ENCODE measurements at regions not wholly inside any gene's neighbourhood (a gene's known extent, or its start where the extent isn't known, plus 50 kb on each side); places are given as distances from the start of the nearest gene placed in this dataset.

DNA sequence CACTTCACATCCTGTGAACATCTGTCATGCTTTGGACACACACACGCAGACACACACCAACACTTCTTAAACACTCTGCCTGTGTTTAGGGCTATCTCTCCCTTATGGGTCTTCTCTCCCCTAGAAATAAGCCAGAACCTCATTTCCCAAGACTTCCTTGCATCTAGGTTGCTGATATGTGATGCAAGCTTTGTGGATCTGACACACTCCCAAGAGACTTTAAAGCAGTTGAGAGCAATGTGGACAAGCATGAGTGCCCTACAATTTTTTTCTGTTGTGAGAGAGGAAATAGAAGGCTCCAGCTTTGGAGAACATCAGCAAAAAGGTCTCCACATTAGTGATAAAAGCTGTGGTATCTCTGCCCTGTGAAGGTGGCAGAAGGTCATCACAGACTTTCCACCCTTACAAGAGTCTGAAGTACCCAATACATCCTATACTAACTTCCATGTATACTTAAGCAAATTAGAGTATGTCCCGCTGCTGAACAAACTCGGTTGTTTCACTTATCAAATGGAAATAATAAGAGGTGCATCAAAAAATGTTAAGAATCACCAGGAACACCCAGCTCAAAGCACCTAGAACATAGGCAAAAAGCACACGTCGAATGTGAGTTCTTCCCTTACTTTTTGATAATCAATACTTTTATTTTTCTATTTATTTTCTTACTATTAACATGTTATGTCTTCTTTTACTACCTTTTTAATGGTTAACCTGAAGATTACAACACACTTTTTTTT is 267.6 kb downstream of the SETD4 start:
- no peak for DNase-seq

DNA sequence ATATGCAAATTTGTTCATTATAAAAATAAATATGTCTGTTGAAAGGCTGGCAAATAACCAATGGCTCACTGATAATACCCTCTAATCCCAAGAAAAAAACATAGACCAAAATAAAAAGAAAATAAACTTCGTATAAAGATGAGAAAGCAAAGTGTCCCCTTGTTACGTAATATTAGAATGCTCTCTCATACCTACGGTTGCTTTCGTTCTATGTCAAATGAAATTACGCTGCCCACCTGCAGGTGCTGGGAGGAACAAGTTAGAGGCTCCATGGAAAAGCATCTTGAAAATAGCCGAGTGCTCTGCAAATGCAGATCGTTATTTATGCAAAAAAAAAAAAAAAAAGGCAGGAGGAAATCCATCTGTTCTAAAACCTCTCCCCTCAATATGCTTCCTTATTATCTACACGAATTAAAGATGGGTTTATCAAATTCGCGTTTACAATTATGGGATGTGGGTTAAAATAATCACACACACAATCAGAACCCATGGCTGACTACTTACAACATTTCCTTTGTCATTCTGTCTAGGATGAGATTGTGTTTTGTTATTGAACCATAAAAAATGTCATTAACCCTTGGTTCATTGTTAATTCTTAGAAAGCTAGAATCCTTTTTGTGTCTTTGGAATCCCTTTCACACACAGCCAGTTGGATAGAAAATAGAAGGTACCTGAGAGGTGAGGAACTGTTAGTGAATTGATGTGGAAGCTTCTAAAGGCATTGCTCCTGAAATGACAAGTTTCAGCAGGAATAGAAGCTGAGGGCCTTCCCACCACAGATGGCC is 268.6 kb downstream of the SETD4 start:
- DNase-seq = no peak

DNA sequence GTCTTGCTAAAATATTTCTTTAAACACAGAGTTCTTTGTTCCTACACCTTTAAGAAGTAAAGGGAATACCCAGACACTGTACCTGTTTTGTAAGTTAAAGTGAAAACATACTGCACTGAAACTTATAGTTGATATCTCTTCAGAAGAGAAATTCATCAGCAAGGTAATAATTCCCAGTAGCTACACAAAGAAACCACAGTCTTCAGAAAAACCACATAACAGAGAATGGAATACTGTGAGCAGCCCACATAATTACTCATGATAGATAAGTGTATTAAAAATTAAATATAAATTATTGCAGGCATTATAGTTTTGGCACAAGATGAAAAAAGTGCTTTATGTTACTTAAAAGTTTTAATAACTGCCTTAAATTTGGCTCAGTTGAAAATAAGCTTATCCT is 276.6 kb downstream of the SETD4 start:
- DNase-seq = no peak

DNA sequence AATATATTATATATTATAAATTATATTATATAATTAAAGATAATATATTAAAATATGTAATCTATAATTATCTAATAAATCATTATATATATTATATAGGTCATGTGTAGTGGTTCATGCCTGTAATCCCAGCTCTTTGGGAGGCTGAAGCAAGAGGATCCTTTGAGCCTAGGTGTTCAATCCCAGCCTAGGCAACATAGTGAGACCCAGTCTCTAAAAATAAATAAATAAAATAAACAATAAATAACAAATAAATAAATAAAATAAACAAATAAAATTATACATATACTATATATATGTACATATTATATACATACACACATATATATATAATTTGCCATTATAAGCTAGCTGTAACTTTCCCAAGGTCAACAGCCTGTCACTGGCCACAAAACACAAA is 277.7 kb downstream of the SETD4 start:
- DNase-seq = no peak

DNA sequence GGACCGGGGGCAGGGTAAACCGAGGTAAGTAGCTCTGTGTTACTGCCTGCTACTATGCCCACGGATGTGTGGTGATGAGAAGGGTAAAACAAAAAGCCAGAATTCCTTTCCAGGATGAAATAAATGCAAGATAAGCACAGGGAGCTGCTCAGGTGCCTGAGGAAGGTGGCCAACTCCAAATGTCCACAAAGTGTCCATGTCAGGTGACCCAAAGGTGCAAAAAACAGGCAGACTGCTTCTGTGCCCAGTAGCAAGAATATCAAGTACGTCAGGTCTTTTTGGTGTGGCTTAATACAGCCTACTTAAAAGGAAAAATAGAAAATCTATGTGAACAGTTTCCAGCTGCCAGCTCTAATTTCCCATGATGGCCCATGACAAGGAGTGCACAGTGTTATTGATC is 279.3 kb downstream of the SETD4 start:
- no peak for DNase-seq

DNA sequence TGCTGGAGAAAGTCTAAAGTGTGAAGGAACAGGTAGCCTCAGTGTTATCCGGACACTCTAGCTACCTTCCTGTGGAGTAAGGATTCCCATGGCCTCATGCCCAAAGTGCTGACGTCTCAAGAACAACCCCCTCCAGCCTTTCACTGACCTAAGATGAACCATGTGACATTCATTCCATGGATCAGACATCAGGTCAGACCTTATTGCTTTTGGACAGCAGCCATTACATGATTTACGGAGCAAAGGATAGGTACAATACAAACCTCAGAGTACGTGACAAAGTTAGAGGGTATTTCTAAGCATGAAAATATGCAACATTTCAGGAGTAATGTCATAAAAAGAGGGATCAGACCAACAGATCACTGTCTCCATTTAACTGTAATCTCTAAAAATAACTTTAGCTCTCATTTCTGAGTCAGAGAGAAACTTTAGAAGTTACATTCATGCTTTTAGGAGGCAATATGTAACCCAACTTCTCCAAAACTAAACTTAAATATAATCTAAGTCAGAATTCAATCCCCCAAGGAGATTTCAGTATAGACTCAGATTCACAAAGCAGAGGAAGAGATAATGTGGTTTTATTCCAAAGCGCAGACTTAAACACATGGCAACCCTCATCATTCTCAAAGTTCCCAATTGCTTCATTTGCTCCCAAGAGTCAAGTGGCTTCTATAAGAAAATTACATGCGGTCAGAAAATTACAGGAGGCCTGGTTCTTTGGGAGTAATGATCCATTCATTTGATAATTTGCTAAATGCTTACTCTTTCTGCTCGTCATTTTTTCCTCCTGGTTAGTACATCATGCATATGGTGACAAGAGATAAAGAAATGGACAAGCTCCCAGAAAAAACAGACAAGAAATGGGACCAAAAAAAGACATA is 280.4 kb downstream of the SETD4 start:
- no peak for DNase-seq

DNA sequence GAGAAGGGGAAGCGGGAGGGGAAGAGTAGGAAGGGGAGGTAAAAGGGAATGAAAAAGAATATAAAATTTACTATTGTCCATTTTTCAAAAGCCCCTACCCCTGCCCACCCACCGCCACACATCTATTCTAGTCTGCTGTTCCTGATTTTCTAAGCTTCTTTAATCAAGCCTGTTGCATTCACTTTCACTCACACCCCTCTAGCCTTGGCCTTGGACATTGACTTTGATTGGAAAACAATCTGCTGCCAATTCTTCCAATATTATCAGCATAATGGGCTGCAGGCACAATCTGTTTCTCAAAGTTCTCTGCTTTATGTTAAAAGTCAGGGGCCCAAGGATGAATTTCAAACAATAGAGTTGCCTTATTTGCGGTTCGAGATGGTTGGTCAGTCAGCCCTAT is 281.2 kb downstream of the SETD4 start:
- DNase-seq = no peak

DNA sequence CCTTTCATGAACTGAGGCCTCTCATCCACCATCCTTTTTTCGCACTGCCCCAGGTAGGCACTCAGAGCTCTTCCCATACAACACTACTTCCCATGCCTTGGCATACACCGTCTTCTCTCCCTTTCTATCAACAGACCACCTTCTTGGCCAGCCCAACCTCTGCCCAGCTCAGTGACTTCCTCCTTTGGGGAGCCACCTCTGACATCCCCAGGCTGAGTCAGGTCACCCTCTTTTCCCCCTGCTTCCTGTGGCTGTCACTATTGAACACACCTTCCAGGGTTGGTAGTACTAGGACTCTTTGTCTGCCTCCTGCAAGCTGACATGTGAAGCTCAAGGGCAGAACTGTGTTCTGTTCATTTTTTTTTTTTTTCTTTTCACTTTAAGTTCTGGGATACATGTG is 283.2 kb downstream of the SETD4 start:
- no peak for DNase-seq

DNA sequence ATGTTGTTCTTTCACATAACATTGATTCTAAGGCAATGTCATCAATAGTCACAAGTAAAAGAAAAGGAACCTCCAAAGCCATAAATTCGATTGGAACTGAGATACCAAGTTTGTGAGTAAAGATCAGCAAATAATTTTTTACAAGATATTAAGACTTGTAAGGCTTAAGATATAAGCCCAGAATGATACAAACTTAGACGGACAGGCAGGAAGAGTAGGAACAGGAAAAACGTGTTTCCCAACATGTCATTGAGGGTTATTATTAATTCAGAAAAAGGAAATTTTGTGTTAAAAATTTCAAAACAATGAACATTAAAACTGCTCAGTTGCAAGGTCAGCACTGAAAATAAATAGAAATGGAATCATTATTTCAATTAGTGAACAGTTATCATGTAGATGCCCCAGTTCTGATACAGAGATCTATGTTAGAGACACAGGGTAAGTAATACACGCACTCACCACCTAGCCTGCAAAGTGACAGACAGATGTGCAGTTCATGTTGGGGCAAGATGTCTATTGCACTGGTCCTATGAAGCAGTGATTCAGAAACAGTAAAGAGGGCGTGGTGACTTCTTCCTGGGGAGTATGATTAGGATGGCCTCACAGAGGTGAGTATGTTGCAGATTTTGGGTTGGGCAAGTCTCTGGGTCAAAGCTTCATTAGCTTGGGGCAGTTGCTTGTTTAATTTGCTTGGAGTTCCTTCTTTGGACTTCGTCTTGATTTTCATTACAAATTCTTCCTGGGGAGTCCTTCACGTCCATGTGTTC is 284.4 kb downstream of the SETD4 start:
- DNase-seq = no peak

DNA sequence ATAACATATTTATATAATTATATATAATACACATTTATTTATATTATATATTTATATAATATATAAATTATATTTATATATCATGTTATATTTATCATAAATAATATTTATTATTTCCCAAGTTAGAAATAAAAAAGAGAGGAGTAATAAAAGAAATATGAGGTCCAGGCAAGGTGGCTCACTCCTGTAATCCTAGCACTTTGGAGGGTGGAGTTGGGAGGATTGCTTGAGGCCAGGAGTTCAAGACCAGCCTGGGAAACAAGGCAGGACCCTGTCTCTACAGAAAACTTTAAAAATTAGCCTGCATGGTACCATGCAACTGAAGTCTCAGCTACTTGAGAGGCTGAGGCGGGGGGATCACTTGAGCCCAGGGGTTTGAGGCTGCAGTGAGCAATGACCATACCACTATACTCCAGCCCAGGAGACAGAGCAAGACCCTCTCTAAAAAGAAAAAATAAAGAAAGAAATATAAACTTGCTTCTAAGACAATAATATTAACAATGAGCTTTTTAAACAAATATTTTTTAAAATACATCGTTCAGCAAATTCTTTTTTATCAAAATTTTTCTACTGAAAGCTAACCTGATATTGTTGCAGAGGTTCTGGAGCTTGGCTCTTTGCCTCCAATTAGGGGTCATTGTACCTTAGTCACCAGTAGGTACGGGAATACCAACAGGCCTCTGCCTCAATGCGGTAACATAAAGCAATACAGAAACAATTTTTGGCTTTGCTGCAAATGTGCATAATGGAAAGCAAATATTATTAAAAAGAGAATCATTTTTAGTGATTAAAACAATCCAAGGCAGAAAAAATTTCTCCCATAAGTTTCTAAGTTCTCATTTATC is 290.0 kb downstream of the SETD4 start:
- no peak for DNase-seq

DNA sequence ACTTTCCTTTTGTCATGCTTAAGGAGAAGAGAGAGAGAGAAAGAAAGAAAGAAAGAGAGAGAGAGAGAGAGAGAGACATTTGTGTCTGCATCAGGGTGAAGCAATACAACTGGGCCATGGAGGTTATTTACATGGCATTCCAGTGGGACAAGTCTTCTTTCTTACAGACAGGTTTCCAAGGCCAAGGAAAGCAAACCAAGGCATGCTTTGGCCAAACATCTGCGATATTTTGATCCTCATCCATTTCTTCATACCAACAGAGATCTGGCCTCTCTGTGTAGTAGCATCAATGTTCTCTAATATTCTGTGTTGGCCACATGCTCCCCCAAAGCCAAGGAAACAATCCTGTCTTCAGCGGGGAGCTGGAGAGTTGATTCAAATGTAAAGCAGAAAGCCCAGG is 292.1 kb downstream of the SETD4 start:
- DNase-seq = no peak

DNA sequence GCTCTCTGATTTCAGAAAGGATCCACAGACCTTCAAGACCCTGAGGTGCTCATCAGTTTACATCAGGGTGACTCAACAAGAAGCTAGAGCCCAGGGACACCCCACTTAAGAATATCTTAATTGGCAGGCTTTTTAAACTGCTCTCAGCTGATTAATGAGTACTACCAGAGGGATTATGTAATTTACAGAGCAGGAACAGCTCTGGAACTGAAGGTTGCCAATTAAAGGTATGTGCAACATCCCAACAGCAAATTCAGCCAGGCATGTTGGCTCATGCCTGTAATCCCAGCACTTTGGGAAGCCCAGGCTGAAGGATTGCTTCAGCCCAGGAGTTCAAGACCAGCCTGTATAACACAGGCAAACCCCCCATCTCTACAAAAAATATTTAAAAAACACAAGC is 295.7 kb downstream of the SETD4 start:
- no peak for DNase-seq

DNA sequence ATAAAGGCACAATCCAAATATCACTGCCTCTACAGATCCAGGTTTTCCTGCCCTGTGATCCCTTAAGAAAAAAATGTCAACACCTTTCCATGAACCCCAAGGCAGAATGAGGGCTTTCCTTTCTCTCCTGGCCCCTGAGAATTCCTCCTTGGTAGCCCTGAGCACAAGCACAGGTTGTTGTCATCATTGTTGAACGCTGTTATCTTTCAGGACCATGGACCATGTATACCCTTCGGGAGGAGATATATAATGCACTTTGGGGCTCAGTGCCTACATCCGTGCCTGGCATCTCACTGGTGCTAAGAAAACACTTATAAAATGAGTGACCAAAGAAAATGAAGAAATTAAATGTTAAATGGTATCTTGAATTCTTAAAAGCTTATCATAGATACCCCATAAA is 296.2 kb downstream of the SETD4 start:
- DNase-seq = no peak

DNA sequence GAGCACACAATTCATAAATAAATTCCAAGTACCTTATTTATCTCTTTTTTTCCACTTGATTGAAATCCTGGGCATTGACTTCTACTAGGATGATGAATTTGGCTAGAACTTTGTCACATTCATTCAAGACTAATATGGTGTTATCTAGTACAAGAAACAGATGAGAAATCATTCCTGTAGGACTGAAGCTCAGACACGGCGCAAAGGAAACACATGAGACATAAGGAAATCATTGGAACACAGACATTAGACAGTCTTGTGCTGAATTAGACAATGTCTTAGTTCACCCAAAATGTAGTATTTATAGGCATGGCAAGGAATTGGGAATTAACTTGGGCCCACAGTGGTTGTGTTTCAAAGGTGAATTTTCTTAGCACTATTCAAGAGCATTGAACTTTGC is 305.7 kb downstream of the SETD4 start:
- no peak for DNase-seq

DNA sequence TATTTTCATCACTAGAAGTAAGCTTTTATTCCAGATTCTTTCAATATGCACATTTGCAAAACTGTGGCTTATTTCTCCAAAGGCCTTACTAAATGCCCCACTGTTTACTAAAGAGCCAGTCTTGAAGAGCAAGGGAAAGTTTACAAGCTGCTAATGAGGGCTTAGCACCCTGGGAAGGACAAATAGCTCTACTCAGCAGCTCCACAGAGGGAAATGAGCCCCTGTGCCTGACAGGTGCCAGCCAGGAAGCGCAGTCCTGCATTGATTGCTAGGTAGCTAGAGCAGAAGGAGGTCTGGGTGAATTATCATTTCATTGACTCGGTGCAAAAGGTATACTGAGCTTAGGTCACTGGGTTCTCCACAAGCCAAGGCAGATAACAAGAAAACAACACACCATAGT is 307.0 kb downstream of the SETD4 start:
- DNase-seq = no peak

DNA sequence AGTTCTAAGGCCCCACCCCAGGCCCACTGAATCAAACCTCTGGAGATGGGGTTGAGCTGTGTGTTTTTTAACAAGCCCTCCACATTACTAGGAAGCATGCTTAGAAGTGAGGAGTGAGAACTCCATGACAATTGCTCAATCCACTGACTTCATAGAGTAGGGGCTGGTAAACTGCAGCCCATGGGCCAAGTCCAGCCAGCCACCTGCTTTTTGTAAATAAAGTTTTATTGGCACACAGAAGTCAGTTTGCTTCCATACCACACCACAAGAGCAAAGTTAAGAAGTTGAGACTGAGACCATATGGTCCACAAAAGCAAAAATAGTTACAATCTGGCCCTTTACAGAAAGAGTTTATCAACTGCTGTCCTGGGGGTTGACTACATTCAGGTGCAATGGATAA is 309.2 kb downstream of the SETD4 start:
- DNase-seq = no peak

DNA sequence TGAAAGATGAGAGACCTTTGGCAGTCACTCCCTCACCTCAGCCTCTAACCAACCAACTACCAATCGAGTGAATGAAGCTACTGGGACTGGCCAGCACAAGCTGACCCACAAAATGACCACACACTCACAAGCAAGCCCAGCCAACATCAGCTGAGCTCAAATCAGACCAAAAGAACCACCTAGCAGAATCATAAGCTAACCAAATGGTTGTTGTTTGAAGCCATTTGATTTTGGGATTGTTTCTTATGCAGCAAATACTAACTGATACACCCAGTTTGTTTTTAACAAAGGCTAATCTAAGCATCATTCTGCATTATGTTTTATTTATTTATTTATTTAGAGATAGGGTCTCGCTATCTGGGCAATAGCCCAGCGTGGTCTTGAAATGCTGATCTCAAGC is 310.4 kb downstream of the SETD4 start:
- no peak for DNase-seq

DNA sequence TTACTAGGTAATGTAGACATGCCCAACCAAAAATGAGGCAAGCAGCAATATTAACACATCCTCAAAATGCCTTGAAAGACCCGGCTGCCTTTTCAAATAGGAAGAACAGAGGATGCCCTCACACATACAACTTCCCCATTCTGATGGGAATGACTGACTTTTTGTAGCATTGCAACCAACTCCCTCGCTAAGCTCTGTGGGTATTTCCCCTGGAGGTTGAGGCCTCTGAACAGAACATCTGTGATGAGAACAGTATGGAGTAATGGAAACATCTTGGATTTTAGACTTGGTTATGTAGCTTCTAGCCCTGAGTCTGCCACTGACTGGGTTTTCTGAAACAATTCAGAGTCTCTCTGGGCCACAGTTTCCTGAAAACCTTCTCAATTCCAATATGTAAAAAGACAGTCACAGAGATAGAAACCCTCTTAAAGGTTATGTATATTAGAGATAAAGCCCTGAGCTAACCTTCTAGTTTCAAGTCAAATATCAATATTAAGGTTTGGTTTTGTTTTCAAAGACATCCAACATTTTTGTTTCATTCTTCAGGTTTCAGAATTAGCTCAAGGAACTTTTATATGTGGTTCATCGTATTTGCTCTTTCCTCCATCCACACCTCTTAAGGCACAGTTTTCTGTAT is 311.5 kb downstream of the SETD4 start:
- DNase-seq = no peak

DNA sequence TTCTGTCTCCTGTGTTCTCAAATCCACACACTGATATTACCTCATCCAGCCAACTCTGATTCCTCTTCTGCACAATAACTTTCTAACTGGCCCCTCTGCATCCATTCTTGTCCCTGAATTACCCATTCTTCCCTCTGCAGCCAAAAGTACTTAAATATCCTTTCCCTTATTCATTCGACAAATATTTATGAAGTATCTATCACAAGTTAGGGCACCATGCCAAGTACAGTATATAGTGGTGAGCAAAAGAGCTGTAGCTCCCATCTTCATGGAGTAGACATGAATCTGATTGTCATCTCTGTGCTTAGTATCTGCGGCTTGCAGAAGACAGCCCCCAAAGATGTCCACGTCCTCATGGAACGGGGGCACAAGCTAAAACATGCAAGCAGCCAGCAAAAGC is 316.8 kb downstream of the SETD4 start:
- no peak for DNase-seq

DNA sequence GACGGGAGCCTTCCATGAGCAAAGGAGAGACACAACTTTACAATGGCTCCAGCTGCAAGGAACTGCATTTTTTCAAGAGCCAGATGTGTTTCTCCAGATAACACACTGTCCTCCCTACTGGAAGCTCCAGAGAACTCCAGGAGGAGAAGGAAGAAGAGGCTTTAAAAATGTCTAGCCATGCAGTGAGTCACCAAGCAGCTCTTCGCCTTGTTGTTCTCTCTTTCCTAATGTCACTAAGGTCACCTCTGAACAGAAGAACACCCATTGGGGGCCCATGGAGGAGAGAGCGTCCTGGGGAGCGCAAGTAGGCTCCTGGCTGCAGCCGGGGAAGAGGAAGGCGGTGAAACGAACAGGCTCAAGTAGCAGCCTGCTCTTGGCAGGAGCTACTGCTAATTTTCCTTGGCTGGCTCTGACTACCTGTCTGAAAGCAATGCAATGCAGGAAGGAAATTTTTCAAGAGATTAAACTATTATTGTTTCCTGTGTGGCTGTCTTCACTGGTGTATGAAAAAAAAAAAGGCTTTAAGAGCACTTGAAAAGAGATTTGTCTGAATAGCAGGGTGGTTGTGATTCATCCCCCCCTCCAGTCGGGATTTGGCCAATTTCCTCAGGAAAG is 321.9 kb downstream of the SETD4 start:
- no peak for DNase-seq

DNA sequence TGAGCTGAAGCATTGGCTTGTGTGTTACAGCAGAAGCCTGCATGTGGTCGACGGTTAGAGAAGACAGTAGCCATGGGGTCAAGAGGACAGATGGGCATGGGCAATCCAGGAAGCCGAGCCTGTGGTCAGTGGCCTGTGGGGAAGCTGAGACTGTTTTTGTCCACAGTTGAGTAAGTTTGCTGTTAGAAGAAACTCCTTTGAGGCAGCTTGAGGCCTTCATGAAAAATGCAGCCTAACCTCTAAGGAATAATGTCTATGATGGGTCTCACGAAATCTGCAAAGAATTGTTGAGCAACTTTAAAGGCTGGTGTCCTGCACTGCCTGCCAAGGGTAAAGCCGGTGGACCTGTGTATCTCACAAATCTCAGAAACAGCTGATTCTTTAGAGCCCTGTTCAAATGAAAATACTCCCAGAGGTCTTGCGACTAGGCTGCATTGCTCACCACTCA is 322.4 kb downstream of the SETD4 start:
- no peak for DNase-seq
